ENCODE measurements at regions not wholly inside any gene's neighbourhood (a gene's known extent, or its start where the extent isn't known, plus 50 kb on each side); places are given as distances from the start of the nearest gene placed in this dataset.
"Not testable (repeated sequence)": the region's sequence is repeated elsewhere in the genome, so short reads cannot be mapped to it uniquely, and the experiment has no call there.

GRCh38 chr1:197996259-197996512, 79.0 kb downstream of the LHX9 start:
- not testable (repeated sequence) for TF ChIP-seq POLR2AphosphoS5, CTCF, POLR2A (IDR thresholded peaks at IDR 0.05)
